Gastrocnemius medialis (tissue), 4 donors: ENCODE measurements at regions not wholly inside any gene's neighbourhood (a gene's known extent, or its start where the extent isn't known, plus 50 kb on each side); places are given as distances from the start of the nearest gene placed in this dataset.

Experiments used
- CTCF ChIP-seq, 5 experiments: fragments of 450-650 bp in 3 of 5; fragments of 200-600 bp in 2 of 5; sonication (generic) in 2 of 5; IDR thresholded peaks in 4 of 5; conservative IDR thresholded peaks in 1 of 5; 1 replicate in 4 of 5; 2 replicates in 1 of 5; pipeline ENCODE4 v1.5.1; 2016 to 2019; ENCODE audit warnings: antibody characterized with exemption in 5 of 5, mild to moderate bottlenecking in 3 of 5, moderate library complexity in 3 of 5
- POLR2A ChIP-seq, 2 donors: fragments of 450-650 bp; IDR thresholded peaks; one replicate each; pipeline ENCODE4 v1.6.1; 2017; ENCODE audit warnings: antibody characterized with exemption in 2 of 2, mild to moderate bottlenecking in 2 of 2, moderate library complexity in 2 of 2

GRCh38 chr6:1551249-1551648, 58.5 kb upstream of the FOXC1 start:
- TF ChIP-seq CTCF (IDR thresholded peaks at IDR 0.05 in 4 of 5, conservative IDR thresholded peaks at IDR 0.05 in 1 of 5) (no peak), POLR2A (IDR thresholded peaks at IDR 0.05) (no peak)
